ENCODE measurements at regions not wholly inside any gene's neighbourhood (a gene's known extent, or its start where the extent isn't known, plus 50 kb on each side); places are given as distances from the start of the nearest gene placed in this dataset.
"Not testable (repeated sequence)": the region's sequence is repeated elsewhere in the genome, so short reads cannot be mapped to it uniquely, and the experiment has no call there.

DNA sequence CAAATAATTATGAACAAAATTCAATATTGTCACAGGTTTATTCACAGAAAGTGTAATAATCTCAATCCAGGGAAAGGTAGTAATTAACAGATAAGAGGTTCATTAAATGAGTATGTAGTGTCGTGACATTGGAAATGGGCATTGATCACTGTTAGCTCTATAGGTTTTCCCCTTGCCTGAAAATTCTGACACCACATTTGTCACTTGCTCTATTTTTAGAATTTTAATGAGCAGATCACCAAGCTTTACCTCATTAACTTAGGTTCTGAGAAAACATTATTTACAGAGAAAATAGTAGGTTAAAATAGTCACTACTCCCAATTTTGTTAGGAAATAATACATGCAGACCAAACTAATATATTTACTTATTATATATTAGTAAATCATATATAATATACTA lies 344.0 kb downstream of the DSC3 start:
- DNase-seq (ENCODE audit: low spot score), result no peak

- no peak for DNase-seq (ENCODE audit: low spot score)
Measured at GRCh38 chr18:30696201-30696600, 346.3 kb downstream of the DSC3 start.

- no peak for DNase-seq (ENCODE audit: low spot score)
Measured at GRCh38 chr18:30694773-30695172, 347.8 kb downstream of the DSC3 start.

- no peak for DNase-seq (ENCODE audit: low spot score)
Measured at GRCh38 chr18:30689216-30689615, 353.3 kb downstream of the DSC3 start.

GRCh38 chr18:30687501-30687900 lies 355.0 kb downstream of the DSC3 start:
- no peak for DNase-seq (ENCODE audit: low spot score)

- DNase-seq (ENCODE audit: low spot score), result no peak
Measured at GRCh38 chr18:30684825-30685481, 357.6 kb downstream of the DSC3 start.

- no peak for DNase-seq (ENCODE audit: low spot score)
Measured at GRCh38 chr18:30683836-30684235, 358.7 kb downstream of the DSC3 start.

DNA sequence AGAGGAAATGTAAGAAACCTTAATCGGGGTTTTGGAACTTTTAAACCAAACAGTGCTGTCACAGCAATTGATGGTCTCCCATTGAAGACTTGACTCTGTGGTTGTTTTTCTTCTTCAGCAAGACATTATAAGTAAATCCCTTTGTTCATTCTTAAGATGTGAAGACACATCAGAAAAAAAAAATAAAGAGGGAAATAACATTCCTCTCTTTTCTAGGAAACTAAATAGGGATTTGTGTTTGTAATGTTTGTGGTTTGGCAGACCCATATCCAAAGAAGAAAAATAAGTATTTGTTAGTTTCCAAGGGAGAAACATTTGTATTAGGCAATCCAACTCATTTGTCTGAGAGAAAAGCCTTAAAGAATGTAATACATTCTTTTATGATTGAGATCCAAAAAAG lies 359.9 kb downstream of the DSC3 start:
- DNase-seq (ENCODE audit: low spot score), result no peak

- DNase-seq (ENCODE audit: low spot score), result no peak
Measured at GRCh38 chr18:30679285-30679930, 363.1 kb downstream of the DSC3 start.

- DNase-seq (ENCODE audit: low spot score), result not testable (repeated sequence)
Measured at GRCh38 chr18:30677813-30678212, 364.7 kb downstream of the DSC3 start.

DNA sequence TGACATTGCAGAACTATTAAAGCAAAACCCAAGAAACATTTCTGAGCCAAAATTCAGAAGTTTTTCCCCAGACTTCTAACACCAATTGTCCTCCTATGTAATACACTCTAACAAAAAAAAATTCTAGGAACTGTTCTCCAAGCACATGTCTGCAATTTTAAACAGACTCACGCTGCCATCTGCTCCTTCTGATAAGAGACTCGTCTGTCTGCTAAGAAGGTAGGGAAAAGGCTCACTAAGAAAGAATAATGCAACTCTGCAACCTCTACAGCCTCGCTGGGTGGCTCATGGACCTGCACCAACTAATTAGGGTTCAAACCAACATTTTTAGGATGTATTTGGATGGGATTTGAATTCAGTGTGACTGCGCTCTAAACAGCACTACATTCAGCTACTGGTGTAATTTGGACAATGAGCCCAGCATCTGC lies 366.5 kb downstream of the DSC3 start:
- no peak for DNase-seq (ENCODE audit: low spot score)

DNA sequence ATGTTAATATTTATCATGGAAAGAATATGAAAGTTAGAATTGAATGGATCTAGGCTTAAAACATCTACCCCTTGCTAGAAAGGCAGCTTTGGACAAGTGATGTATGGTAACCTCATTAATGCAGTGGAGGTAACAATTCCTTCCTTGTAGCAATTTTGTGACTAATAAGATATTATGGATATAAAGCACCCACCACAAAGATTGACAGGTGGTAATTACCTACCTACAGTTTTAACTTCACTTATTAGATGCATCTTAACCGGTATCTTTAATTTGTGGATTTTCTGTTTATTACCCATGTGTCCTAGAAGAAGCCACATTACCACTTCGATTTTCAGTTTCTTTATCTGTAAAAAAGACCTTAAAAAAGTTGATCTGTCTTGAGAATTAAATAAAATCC lies 367.0 kb downstream of the DSC3 start:
- no peak for DNase-seq (ENCODE audit: low spot score)

DNA sequence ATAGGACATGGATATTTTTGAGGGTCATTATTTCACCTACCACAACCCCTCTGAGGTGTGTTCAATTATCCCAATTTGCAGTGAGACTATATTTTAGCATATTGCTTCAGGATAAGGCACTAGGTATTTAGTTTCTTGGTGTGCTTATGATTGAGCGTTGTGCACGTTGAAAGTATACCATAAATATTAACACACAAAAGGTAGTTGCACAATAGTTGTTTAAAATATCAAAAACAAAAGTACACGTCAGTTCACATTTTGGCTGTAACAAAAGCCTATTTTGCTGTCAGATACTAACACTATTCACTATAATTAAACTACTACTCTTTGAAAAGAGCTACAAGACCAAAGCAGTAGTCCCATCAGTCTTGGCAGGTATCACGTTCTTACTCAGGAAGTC lies 367.5 kb downstream of the DSC3 start:
- no peak for DNase-seq (ENCODE audit: low spot score)

DNA sequence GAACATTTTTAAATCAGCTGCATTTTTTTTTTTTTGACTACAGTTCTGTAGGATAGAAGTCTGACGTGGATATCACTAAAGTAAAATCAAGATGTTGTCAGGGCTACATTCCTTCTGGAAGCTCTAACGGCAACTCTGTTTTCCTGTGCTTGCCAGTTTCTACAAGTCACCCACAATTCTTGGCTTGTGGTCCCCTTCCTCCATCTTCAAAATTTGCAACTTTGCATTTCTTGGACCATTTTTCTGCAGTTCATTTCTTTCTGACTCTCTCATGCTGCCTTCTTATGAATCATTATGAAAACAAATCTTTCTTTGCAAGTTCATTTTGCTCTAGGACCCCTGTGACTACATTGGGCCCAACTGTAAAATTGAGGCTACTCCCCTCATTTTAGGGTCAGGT lies 367.9 kb downstream of the DSC3 start:
- no peak for DNase-seq (ENCODE audit: low spot score)

GRCh38 chr18:30672439-30672838 lies 370.1 kb downstream of the DSC3 start:
- not testable (repeated sequence) for DNase-seq (ENCODE audit: low spot score)

DNA sequence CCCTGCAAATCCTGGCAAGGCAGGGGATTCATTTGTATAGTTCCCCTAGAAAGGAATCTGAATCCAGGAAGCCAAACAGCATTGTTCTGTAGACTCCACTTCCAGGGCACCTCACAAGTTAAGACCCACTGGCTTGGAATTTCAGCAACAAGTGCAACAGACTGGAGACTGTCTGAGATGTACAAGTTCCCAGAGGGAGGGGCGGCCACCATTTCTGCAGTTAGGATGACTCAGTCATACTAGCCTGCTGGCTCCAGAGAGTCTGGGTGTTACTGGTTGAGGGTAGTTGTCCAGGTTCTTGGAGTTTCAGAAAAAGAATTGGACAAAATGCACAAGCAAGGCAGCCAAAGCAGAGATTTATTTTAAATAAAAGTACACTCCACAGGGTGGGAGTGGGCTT lies 384.2 kb downstream of the DSC3 start:
- DNase-seq (ENCODE audit: low spot score), result no peak

- DNase-seq (ENCODE audit: low spot score), result no peak
Measured at GRCh38 chr18:30652387-30652786, 390.2 kb downstream of the DSC3 start.

DNA sequence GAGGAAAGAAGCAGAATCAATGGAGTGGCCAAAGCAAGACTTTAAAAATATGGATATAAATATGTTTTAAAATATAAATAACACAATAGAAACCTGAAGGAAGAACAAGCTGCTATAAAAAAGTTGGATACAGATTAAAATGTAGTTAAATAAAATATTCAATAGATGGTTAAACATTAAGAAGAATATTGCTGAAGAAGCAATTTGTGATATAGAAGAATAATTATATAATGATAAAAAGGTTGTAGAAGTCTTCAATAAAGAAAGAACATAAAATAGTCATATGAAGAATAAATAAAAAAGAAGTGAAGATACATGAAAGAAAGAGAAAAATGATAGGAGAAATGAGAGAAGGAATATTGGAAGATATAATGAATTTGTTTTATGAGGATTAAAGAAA lies 392.0 kb downstream of the DSC3 start:
- no peak for DNase-seq (ENCODE audit: low spot score)

DNA sequence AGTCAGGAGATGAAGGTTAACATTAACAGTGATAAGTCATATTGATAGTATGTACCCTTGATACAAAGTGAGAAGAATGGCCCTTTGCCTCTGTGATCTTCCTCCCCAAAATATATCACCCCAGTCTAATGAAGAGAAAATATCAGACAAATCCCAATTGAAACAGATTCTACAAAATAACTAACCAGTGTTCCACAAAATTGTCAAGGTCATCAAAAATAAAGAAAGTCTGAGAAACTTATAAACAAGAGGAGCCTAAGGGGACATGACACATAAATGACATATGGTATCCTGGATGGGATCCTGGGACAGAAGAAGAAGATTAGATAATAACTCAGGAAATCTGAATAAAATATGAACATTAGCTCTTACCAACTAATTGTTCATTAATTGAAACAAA lies 398.4 kb downstream of the DSC3 start:
- no peak for DNase-seq (ENCODE audit: low spot score)

- DNase-seq (ENCODE audit: low spot score), result no peak
Measured at GRCh38 chr18:30639361-30639760, 403.2 kb downstream of the DSC3 start.

DNA sequence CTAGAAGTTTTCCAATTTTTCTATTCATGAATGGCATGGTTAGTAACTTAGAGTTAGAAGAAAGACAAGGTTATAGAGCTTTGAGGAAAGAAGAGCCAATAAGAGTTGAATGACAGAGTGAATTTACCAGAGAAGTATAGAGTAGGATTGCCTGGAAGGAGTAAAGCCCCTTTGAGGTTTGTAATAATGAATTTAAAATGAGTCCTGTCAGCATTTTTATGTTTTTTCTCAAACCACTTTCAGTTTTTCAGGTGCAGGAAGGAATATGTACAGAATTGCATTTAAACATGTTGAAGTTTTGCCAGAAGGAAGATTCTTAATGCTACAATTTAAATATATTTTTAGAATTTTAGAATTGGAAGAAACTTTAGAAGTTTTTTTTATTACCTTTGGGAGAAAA lies 408.3 kb downstream of the DSC3 start:
- no peak for DNase-seq (ENCODE audit: low spot score)

GRCh38 chr18:30632071-30632698 lies 410.4 kb downstream of the DSC3 start:
- no peak for DNase-seq (ENCODE audit: low spot score)

- no peak for DNase-seq (ENCODE audit: low spot score)
Measured at GRCh38 chr18:30625961-30626360, 416.6 kb downstream of the DSC3 start.

All from AG20443 (cell line).